SK-N-SH (cell line): ENCODE measurements at regions not wholly inside any gene's neighbourhood (a gene's known extent, or its start where the extent isn't known, plus 50 kb on each side); places are given as distances from the start of the nearest gene placed in this dataset.
A peak's percentile ranks its signal among the peaks of the same experiment; 100 is the strongest.

Experiments
- CTCF ChIA-PET: fragments of 300-600, 350-600 bp; formaldehyde crosslinking; extraction: SDS; loops from one replicate; lab custom pipeline; 2021; lab: Yijun Ruan, JAX
- POLR2A ChIA-PET: fragments of 350-600 bp; sonication (Branson Sonifier 250); formaldehyde crosslinking; extraction: SDS; loops from one replicate; lab custom pipeline; 2020; ENCODE audit warnings: antibody characterized with exemption, inconsistent platforms; lab: Yijun Ruan, JAX
- DNase-seq: peaks from one replicate; pipeline ENCODE4 v3.0.0; 2012
- H2AFZ ChIP-seq: fragments of 200-600 bp; sonication (generic); 2 replicates; pipeline ENCODE4 v1.8.1; 2016; ENCODE audit warnings: antibody characterized with exemption, mild to moderate bottlenecking, low read depth
- H3F3A ChIP-seq: fragments of 200-600 bp; sonication (generic); replicated peaks from 2 replicates; pipeline ENCODE3; 2016; ENCODE audit warnings: antibody characterized with exemption, mild to moderate bottlenecking; ENCODE audit not compliant: insufficient read depth
- H3K27ac ChIP-seq, 2 experiments: fragments of 200-500 bp in 1 of 2; fragments of 200-600 bp in 1 of 2; sonication (Bioruptor generic) in 1 of 2; sonication (generic), shearing (Covaris generic) in 1 of 2; 2 replicates each; pipeline versions ENCODE4 v1.5.1 to v1.6.1; 2014 to 2016; ENCODE audit warnings: low read depth in 2 of 2, inconsistent platforms in 1 of 2, low read length in 1 of 2, mild to moderate bottlenecking in 1 of 2, mixed read lengths in 1 of 2
- H3K27me3 ChIP-seq: fragments of 200-600 bp; sonication (generic), shearing (Covaris generic); 2 replicates; pipeline ENCODE4 v1.6.1; 2016; ENCODE audit warnings: mixed run types; ENCODE audit not compliant: insufficient read depth
- H3K36me3 ChIP-seq, 2 experiments: fragments of 200-500 bp in 1 of 2; fragments of 200-600 bp in 1 of 2; sonication (Bioruptor generic) in 1 of 2; sonication (generic) in 1 of 2; replicated peaks in 1 of 2; 2 replicates each; pipeline versions ENCODE3 to v1.5.1; 2014 to 2016; ENCODE audit warnings: low read length in 1 of 2, mild to moderate bottlenecking in 1 of 2; ENCODE audit not compliant: insufficient read depth in 2 of 2, control insufficient read depth in 1 of 2
- H3K4me1 ChIP-seq, 2 experiments: fragments of 200-500 bp in 1 of 2; fragments of 200-600 bp in 1 of 2; sonication (Bioruptor generic) in 1 of 2; sonication (generic), shearing (Covaris generic) in 1 of 2; 2 replicates each; pipeline versions ENCODE4 v1.5.1 to v1.6.1; 2014 to 2016; ENCODE audit warnings: low read depth in 1 of 2, low read length in 1 of 2, mixed run types in 1 of 2; ENCODE audit not compliant: insufficient read depth in 2 of 2, control insufficient read depth in 1 of 2
- H3K4me2 ChIP-seq: fragments of 200-600 bp; sonication (generic), shearing (Covaris generic); 2 replicates; pipeline ENCODE4 v1.6.1; 2017; ENCODE audit warnings: mixed run types
- H3K4me3 ChIP-seq, 2 experiments: fragments of 200-500 bp in 1 of 2; fragments of 200-600 bp in 1 of 2; sonication (Bioruptor generic) in 1 of 2; sonication (generic), shearing (Covaris generic) in 1 of 2; 2 replicates each; pipeline versions ENCODE4 v1.5.1 to v1.8.1; 2014 to 2016; ENCODE audit warnings: low read depth in 2 of 2, inconsistent platforms in 1 of 2, low read length in 1 of 2, mild to moderate bottlenecking in 1 of 2, mixed read lengths in 1 of 2, moderate library complexity in 1 of 2
- H3K79me2 ChIP-seq: fragments of 200-600 bp; sonication (generic); 2 replicates; pipeline ENCODE4 v1.8.1; 2017; ENCODE audit warnings: mild to moderate bottlenecking; ENCODE audit not compliant: insufficient read depth
- H3K9ac ChIP-seq: fragments of 200-600 bp; sonication (generic); 2 replicates; pipeline ENCODE4 v1.6.1; 2017; ENCODE audit warnings: mixed run types
- H3K9me2 ChIP-seq: fragments of 200-600 bp; sonication (generic); 2 replicates; pipeline ENCODE4 v1.6.1; 2017; ENCODE audit warnings: mixed run types
- H3K9me3 ChIP-seq: fragments of 200-600 bp; sonication (generic); 2 replicates; pipeline ENCODE4 v1.6.1; 2017; ENCODE audit warnings: mixed run types, mild to moderate bottlenecking, moderate library complexity
- H4K20me1 ChIP-seq: fragments of 200-600 bp; sonication (generic); 2 replicates; pipeline ENCODE4 v1.6.1; 2017; ENCODE audit warnings: mild to moderate bottlenecking, mixed run types; ENCODE audit not compliant: insufficient read depth
- ELF1 ChIP-seq: IDR thresholded peaks from 2 replicates; pipeline ENCODE4 v1.4.0; 2012
- EP300 ChIP-seq, 2 experiments: IDR thresholded peaks; 2 replicates each; pipeline versions ENCODE4 v1.4.0 to v1.6.1; 2012; ENCODE audit warnings: borderline replicate concordance in 1 of 2, low read depth in 1 of 2, low read length in 1 of 2
- FOSL2 ChIP-seq: IDR thresholded peaks from 2 replicates; pipeline ENCODE4 v1.4.0; 2012; ENCODE audit warnings: low read depth, mild to moderate bottlenecking, moderate library complexity, borderline replicate concordance
- FOXM1 ChIP-seq: IDR thresholded peaks from 2 replicates; pipeline ENCODE4 v1.4.0; 2012; ENCODE audit warnings: low read depth, mild to moderate bottlenecking
- JUND ChIP-seq: IDR thresholded peaks from 2 replicates; pipeline ENCODE4 v1.4.0; 2012
- MAX ChIP-seq: IDR thresholded peaks from 2 replicates; pipeline ENCODE4 v1.4.0; 2012; ENCODE audit warnings: low read depth
- MEF2A ChIP-seq: IDR thresholded peaks from 2 replicates; pipeline ENCODE4 v1.4.0; 2012; ENCODE audit warnings: low read depth, borderline replicate concordance
- MXI1 ChIP-seq: IDR thresholded peaks from 2 replicates; pipeline ENCODE4 v1.6.1; 2012; ENCODE audit warnings: mild to moderate bottlenecking, low read depth, low read length, improper control_type of control experiment
- PBX3 ChIP-seq: IDR thresholded peaks from 2 replicates; pipeline ENCODE4; 2012
- POLR2AphosphoS5 ChIP-seq: IDR thresholded peaks from 2 replicates; pipeline ENCODE4 v1.6.1; 2012; ENCODE audit warnings: low read depth, low read length
- RAD21 ChIP-seq: IDR thresholded peaks from 2 replicates; pipeline ENCODE4 v1.6.1; 2012; ENCODE audit warnings: mild to moderate bottlenecking, low read length
- RCOR1 ChIP-seq: fragments of 150-350 bp; IDR thresholded peaks from 2 replicates; pipeline ENCODE4 v1.6.1; 2017; ENCODE audit warnings: antibody characterized with exemption, low read length
- REST ChIP-seq: IDR thresholded peaks from 2 replicates; pipeline ENCODE4 v1.6.1; 2012; ENCODE audit warnings: mild to moderate bottlenecking, low read depth, low read length, moderate library complexity
- RFX5 ChIP-seq: IDR thresholded peaks from 2 replicates; pipeline ENCODE4 v1.6.1; 2012; ENCODE audit warnings: mild to moderate bottlenecking, improper control_type of control experiment, low read length
- RXRA ChIP-seq: IDR thresholded peaks from 2 replicates; pipeline ENCODE4 v1.4.0; 2012; ENCODE audit warnings: low read depth, mild to moderate bottlenecking, borderline replicate concordance
- SIN3A ChIP-seq: IDR thresholded peaks from 2 replicates; pipeline ENCODE4 v1.6.1; 2012; ENCODE audit warnings: low read depth, mild to moderate bottlenecking, low read length, moderate library complexity, borderline replicate concordance
- TAF1 ChIP-seq: IDR thresholded peaks from 2 replicates; pipeline ENCODE4 v1.6.1; 2012; ENCODE audit warnings: low read depth, mild to moderate bottlenecking, low read length, moderate library complexity, borderline replicate concordance
- TCF12 ChIP-seq: IDR thresholded peaks from 2 replicates; pipeline ENCODE4 v1.4.0; 2012
- TEAD4 ChIP-seq: IDR thresholded peaks from 2 replicates; pipeline ENCODE4 v1.4.0; 2012; ENCODE audit warnings: mild to moderate bottlenecking, borderline replicate concordance; ENCODE audit not compliant: insufficient read depth
- USF1 ChIP-seq: IDR thresholded peaks from 2 replicates; pipeline ENCODE4 v1.4.0; 2012; ENCODE audit warnings: low read depth, borderline replicate concordance
- YY1 ChIP-seq: IDR thresholded peaks from 2 replicates; pipeline ENCODE4 v1.4.0; 2012; ENCODE audit warnings: low read depth, mild to moderate bottlenecking
- ZBTB33 ChIP-seq: IDR thresholded peaks from 2 replicates; pipeline ENCODE4 v1.4.0; 2012; ENCODE audit warnings: low read depth, borderline replicate concordance
- WGBS: methylation state at CpG from one replicate; pipeline ENCODE4 v1.1.6; 2017; ENCODE audit warnings: low lambda C conversion rate; 5-methylcytosine and 5-hydroxymethylcytosine counted together

- ChIA-PET CTCF (no interaction called here), POLR2A (no interaction called here)
- H3K27me3 ChIP-seq = no peaks in the 10 kb centered on the region
- no peak overlapping the region for H2AFZ ChIP-seq
- H3K9me2 ChIP-seq = no peaks in the 10 kb centered on the region
- DNase-seq = no peak
- H4K20me1 ChIP-seq = no peaks in the 10 kb centered on the region
- TF ChIP-seq FOSL2 (no peak), ELF1 (no peak), ZBTB33 (no peak), SIN3A (no peak), TEAD4 (no peak), TAF1 (no peak)
- TF ChIP-seq, all 33 proteins: peak for 0
- Histone ChIP-seq H3K4me1 (peaks cover 0 to 20% of the 10 kb centered on the region in 2 experiments; a peak in 2 of 4 replicates), H3K79me2 (no peaks in the 10 kb centered on the region), H3K36me3 (no peaks in the 10 kb centered on the region), H3K4me3 (no peak overlapping the region), H3F3A (no peaks in the 10 kb centered on the region), H3K9me3 (no peaks in the 10 kb centered on the region), H3K4me2 (no peak overlapping the region), H3K9ac (no peak overlapping the region), H3K27ac (no peak overlapping the region)
Observed at GRCh38 chr17:70422862-70423261, 253.5 kb downstream of the KCNJ2 start.

- WGBS = 56% methylated on average over 2 of the region's 2 CpGs
- no peaks in the 10 kb centered on the region for H3K36me3 ChIP-seq
- no peak overlapping the region for H3K4me2 ChIP-seq
- no peaks in the 10 kb centered on the region for H4K20me1 ChIP-seq
- no peaks in the 10 kb centered on the region for H3F3A ChIP-seq
- no peaks in the 10 kb centered on the region for H3K79me2 ChIP-seq
- no peaks in the 10 kb centered on the region for H3K9me2 ChIP-seq
- no peak overlapping the region for H3K9ac ChIP-seq
- CTCF ChIA-PET = no interaction called here
- no peak overlapping the region for H2AFZ ChIP-seq
- H3K9me3 ChIP-seq = no peaks in the 10 kb centered on the region
- POLR2A ChIA-PET = no interaction called here
- DNase-seq = peak; percentile 16
- H3K4me3 ChIP-seq = no peak overlapping the region
- H3K4me1 ChIP-seq = peaks cover 0 to 20% of the 10 kb centered on the region in 2 experiments; a peak in 2 of 4 replicates
- no peaks in the 10 kb centered on the region for H3K27me3 ChIP-seq
- peak overlapping the region in 1 of 2 experiments; percentile 48; a peak in 2 of 4 replicates for H3K27ac ChIP-seq
- TF ChIP-seq POLR2AphosphoS5 = no peak
- TF ChIP-seq YY1 = no peak
- no peak for TF ChIP-seq MEF2A
- TF ChIP-seq RCOR1 = peak; percentile 64; the same call in 1 of the 2 replicates
- TF ChIP-seq FOXM1 = no peak
- TF ChIP-seq JUND = no peak
- TF ChIP-seq EP300 (IDR thresholded peaks at IDR 0.05; ENCODE audit: borderline replicate concordance in 1 of 2, low read depth in 1 of 2, low read length in 1 of 2) = peak in 1 of 2 experiments; percentile 70; a peak in 2 of 4 replicates
- no peak for TF ChIP-seq PBX3
- peak; percentile 13; the same call in 1 of the 2 replicates for TF ChIP-seq RAD21
- no peak for TF ChIP-seq USF1
- TF ChIP-seq FOSL2 = no peak
- TF ChIP-seq MAX = no peak
- TF ChIP-seq REST = no peak
- no peak for TF ChIP-seq RXRA
- TF ChIP-seq MXI1 = no peak; the same call in 1 of the 2 replicates
- peak; percentile 68 for TF ChIP-seq TCF12
- no peak for TF ChIP-seq TAF1
- no peak for TF ChIP-seq RFX5
Observed at GRCh38 chr17:70423562-70423961, 254.2 kb downstream of the KCNJ2 start.
